SJCRH30 (cell line): ENCODE measurements at regions not wholly inside any gene's neighbourhood (a gene's known extent, or its start where the extent isn't known, plus 50 kb on each side); places are given as distances from the start of the nearest gene placed in this dataset.
"Not testable (repeated sequence)": the region's sequence is repeated elsewhere in the genome, so short reads cannot be mapped to it uniquely, and the experiment has no call there.

Experiments
- DNase-seq, 2 experiments: peaks; one replicate each; pipeline ENCODE4 v3.0.0-alpha.2; 2015 to 2020
- H3K27ac ChIP-seq: fragments of 250-450 bp; sonication (Bioruptor Pico); 2 replicates; pipeline ENCODE4 v1.5.1; 2020; ENCODE audit warnings: mild to moderate bottlenecking, moderate library complexity
- H3K27me3 ChIP-seq: fragments of 250-450 bp; sonication (Bioruptor Pico); 2 replicates; pipeline ENCODE4 v1.5.1; 2020; ENCODE audit warnings: mild to moderate bottlenecking, moderate library complexity
- H3K36me3 ChIP-seq: fragments of 250-450 bp; sonication (Bioruptor Pico); 2 replicates; pipeline ENCODE4 v1.5.1; 2020; ENCODE audit warnings: mild to moderate bottlenecking, moderate library complexity
- H3K4me1 ChIP-seq: fragments of 250-450 bp; sonication (Bioruptor Pico); 2 replicates; pipeline ENCODE4 v1.5.1; 2020; ENCODE audit warnings: mild to moderate bottlenecking, moderate library complexity
- H3K4me3 ChIP-seq: fragments of 250-450 bp; sonication (Bioruptor Pico); 2 replicates; pipeline ENCODE4 v1.5.1; 2020; ENCODE audit warnings: mild to moderate bottlenecking, moderate library complexity
- H3K9me3 ChIP-seq: fragments of 250-450 bp; sonication (Bioruptor Pico); replicated peaks from 2 replicates; pipeline ENCODE4 v1.5.1; 2020; ENCODE audit warnings: mild to moderate bottlenecking, moderate library complexity

DNA sequence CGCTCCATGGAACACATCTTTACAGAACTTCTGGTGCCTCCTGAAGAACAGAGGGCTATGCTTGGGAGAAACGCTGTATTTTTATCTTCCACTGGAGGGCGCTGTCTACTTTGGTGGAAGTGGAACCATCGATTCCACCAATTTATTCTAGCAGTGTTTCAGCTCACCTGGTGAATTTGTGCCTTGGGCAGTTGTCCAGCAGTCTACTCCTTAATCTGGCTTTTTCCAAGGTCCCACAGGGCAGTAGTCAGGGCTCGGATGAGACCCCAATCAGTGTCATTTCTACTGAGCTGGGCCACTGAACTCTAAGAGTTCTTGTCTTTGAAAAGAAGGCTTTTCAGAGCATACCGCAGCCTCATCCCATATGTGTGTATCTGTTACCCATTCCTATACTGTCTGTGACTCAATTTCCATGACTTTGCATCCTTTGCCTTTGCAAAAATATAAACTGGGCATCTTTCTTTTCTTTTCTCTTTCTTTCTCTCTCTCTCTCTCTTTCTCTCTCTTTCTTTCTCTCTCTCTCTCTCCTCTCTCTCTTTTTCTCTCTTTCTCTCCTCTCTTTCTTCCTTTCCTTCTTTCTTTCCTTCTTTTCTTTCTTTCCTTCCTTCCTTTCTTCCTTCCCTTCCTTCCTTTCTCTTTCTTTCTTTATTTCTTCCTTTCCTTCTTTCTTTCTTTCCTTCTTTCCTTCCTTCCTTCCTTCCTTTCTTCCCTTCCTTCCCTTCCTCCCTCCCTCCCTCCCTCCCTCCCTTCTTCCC is 138.4 kb upstream of the ZNF618 start:
- H3K4me1 ChIP-seq = no peaks in the 10 kb centered on the region
- peak; percentile 55 to 83 for DNase-seq
- H3K9me3 ChIP-seq = no peaks in the 10 kb centered on the region
- H3K27me3 ChIP-seq = no peaks in the 10 kb centered on the region
- H3K27ac ChIP-seq = no peak overlapping the region
- H3K36me3 ChIP-seq = no peaks in the 10 kb centered on the region
- no peak overlapping the region for H3K4me3 ChIP-seq

DNA sequence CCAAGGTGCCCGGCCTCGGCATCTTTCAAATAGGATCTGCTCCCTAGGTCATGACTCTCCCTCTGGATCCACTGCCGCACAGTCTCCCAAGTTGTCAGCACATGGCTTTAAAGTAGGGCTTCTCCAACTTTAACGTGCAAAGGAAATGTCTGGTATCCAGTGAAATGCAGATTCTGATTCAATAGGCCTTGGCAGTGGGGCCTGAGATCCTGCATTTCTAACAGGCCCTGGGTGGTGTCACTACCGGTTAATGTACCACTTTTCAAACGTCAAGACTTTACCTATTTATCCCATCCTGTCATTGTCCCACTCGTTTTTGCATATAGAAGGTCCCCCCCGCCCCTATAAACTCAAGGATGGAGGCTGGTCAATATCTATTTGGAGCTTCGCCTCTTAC is 137.6 kb upstream of the ZNF618 start:
- Histone ChIP-seq H3K4me3 (no peak overlapping the region), H3K9me3 (no peaks in the 10 kb centered on the region), H3K27me3 (no peaks in the 10 kb centered on the region), H3K27ac (no peak overlapping the region), H3K4me1 (no peaks in the 10 kb centered on the region), H3K36me3 (no peaks in the 10 kb centered on the region)
- DNase-seq = no peak

DNA sequence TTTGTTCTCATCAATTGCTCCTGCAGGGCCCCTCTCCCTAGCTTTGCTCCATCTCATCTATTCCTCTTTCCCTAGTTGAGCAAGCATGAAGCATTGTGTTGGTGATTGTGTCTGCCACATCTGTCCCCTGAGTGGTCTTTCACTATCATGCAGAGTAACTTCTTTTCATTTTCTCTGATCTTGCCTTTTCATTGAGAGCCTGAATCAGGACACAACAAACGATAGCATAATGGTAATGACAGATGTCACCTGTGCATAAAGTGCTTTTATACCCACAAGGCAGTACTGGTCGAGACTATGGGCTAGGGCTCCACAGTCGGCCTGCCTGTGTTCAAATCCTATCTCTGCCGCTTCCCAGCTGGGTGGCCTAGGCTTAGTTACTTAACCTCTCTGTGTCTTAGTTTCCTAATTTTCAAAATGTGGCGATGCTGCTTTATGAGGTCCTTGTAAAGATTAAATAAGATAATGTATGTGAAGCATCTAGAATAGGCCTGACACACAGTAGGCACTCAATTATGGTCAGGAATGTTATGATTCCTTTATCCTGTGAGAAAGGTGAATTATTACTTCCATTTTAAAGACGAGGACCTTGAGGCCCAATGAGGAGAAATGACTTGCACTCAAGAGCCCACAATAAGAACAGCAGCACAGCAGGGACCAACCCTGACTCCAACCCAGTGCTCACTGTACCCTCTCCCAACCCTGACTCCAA is 137.1 kb upstream of the ZNF618 start:
- no peak for DNase-seq
- Histone ChIP-seq H3K9me3 (no peaks in the 10 kb centered on the region), H3K4me3 (no peak overlapping the region), H3K36me3 (no peaks in the 10 kb centered on the region), H3K27me3 (no peaks in the 10 kb centered on the region), H3K4me1 (no peaks in the 10 kb centered on the region), H3K27ac (no peak overlapping the region)

DNA sequence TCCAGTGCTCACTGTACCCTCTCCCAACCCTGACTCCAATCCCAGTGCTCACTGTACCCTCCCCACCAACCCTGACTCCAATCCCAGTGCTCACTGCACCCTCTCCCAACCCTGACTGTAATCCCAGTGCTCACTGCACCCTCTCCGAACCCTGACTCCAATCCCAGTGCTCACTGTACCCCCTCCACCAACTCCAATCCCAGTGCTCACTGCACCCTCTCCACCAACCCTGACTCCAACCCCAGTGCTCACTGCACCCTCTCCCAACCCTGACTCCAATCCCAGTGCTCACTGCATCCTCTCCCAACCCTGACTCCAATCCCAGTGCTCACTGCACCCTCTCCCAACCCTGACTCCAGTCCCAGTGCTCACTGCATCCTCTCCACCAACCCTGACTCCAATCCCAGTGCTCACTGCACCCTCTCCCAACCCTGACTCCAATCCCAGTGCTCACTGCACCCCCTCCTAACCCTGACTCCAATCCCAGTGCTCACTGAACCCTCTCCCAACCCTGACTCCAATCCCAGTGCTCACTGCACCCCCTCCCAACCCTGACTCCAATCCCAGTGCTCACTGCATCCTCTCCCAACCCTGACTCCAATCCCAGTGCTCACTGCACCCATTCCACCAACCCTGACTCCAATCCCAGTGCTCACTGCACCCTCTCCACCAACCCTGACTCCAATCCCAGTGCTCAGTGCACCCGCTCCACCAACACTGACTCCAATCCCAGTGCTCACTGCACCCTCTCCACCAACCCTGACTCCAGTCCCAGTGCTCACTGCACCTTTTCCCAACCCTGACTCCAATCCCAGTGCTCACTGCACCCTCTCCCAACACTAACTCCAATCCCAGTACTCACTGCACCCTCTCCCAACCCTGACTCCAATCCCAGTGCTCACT is 136.3 kb upstream of the ZNF618 start:
- not testable (repeated sequence) for DNase-seq, H3K27me3 ChIP-seq, H3K27ac ChIP-seq, H3K4me1 ChIP-seq, H3K4me3 ChIP-seq, H3K9me3 ChIP-seq, H3K36me3 ChIP-seq

DNA sequence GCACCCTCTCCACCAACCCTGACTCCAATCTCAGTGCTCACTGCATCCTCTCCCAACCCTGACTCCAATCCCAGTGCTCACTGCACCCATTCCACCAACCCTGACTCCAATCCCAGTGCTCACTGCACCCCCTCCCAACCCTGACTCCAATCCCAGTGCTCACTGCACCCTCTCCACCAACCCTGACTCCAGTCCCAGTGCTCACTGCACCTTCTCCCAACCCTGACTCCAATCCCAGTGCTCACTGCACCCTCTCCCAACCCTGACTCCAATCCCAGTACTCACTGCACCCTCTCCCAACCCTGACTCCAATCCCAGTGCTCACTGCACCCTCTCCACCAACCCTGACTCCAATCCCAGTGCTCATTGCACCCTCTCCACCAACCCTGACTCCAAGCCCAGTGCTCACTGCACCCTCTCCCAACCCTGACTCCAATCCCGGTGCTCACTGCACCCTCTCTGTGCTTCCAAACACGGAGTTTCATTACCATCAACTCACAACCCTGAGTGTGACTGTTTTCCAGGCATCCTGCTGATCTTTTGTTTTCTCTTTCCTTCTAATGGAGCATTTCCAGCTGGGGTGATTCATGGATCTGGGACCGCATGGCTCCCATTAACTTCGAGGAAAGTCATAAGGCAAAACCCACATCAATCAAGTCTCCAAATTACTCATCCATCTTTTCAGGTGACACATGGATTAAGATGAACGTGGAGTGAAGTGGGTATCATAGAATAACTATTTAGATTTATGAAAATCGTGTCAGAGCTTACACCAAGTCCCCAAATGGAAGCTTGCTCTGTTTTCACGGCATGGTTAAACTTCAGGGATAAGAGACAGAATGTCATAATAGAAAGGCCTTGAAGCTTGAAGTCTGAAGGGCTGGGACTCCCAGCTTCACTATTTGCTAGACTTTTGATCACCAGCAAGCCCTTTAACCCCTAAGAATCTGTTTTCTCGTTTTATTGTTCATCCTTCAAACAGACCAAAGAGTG is 135.3 kb upstream of the ZNF618 start:
- H3K27ac ChIP-seq, H3K36me3 ChIP-seq, H3K4me1 ChIP-seq, H3K9me3 ChIP-seq, H3K4me3 ChIP-seq, H3K27me3 ChIP-seq, DNase-seq: not testable (repeated sequence)

DNA sequence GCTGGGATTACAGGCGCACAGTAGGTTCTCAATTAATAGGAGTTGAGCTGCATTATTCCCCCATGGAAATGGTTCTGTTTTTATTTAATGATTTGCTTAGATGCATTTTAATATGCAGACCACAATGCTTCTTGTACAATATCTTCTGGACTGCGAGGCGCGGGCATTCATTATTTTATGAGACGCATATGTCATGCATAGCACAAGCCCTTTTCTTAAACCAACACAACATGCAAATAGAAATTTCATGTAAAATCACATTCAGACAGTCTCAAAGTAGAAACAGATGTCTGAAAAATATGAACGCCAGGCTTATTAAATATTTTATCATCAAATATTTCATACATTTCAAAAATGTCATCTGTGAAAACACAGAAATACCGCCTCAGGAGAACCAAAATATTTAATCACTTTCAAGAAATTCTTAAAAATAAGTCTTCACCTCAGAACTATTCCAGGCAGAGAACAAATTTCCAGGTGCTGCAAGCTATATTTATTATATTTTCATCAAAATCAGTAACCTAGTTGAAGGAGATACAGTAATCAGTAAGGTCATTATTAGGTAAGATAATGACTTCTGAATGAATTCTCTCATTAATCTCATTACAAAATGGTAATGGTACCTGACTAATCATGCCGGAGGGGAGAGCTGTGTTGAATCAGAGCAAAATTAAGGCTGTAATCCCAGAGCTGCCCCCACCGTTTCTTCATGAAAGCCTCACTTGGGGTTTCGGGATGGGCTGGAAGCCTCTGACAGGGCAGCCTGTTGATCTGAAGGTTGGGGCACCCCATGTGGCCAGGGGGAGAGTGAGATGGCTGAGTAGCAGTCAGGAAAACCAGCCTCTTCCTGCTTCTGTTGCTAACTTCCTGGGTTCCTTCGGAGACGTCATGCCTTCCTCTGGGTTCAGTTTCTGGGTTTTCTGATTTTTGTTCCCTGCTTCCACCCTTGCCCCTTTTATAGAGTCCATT is 133.9 kb upstream of the ZNF618 start:
- DNase-seq = no peak
- Histone ChIP-seq H3K9me3 (no peaks in the 10 kb centered on the region; the same call in 1 of the 2 replicates), H3K4me3 (no peak overlapping the region), H3K27ac (no peak overlapping the region), H3K36me3 (no peaks in the 10 kb centered on the region), H3K27me3 (no peaks in the 10 kb centered on the region), H3K4me1 (no peaks in the 10 kb centered on the region)

DNA sequence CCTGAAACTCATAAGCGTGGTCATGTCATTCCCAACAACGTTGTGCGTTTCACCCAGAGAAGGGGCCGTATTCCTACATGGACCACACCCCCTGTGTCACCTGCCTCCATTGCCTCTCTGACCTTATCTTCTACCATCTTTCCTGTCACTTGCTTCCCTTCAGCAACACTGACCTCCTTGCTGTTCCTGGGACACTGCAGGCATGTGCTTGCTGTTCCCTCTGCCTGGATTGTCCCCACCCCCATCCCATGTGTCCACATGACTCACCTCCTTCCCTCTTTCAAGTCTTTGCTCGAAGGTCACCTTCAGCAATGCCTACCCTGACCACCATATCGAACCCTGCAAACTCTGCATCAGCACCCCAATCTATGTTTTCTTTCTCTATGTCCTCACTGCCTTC is 133.2 kb upstream of the ZNF618 start:
- H3K27me3 ChIP-seq = no peaks in the 10 kb centered on the region
- no peak overlapping the region for H3K27ac ChIP-seq
- H3K4me3 ChIP-seq = no peak overlapping the region
- no peaks in the 10 kb centered on the region for H3K4me1 ChIP-seq
- H3K9me3 ChIP-seq = peaks cover 6% of the 10 kb centered on the region; the same call in 1 of the 2 replicates
- H3K36me3 ChIP-seq = no peaks in the 10 kb centered on the region
- DNase-seq = no peak

DNA sequence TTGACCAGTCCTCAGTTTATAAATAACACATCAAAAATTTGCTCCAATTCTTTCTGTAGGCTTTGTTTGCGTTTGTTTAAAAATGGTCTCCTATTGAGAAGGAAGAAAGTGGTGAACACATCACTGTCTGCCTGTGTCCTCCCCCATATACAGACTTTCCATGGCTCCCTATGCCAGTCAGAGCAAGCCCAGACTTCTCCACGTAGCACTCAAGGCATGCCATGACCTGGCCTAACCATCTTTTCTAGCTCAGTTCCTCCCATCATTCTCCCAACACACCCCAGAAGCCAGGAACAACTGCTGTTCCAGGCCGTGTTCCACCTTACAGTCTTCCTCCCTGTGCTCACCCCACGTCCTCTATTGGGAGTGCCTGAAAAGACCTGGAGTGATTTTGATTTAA is 129.6 kb upstream of the ZNF618 start:
- Histone ChIP-seq H3K9me3 (peaks cover 6% of the 10 kb centered on the region; the same call in 1 of the 2 replicates), H3K27ac (no peak overlapping the region), H3K4me3 (no peak overlapping the region), H3K36me3 (no peaks in the 10 kb centered on the region), H3K4me1 (no peaks in the 10 kb centered on the region), H3K27me3 (no peaks in the 10 kb centered on the region)
- no peak for DNase-seq

DNA sequence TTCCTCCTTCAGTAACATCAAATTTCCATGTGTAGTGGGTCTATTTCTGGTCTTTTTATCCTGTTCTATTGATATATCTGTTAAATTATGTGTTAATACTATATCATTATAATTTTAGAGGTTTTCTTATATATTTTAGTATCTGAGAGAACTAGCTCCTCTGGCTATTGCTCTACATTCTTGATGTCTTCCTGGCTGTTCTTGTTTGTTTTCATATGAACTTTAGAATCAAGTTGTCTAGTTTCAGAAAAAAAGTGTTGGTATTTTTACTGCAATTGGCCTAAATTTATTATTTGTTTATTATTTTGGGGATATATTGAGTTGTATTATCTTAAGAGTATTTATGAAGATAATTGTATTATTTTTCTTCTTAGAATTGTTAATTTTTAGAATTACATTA is 128.0 kb upstream of the ZNF618 start:
- no peaks in the 10 kb centered on the region for H3K36me3 ChIP-seq
- H3K27me3 ChIP-seq = no peaks in the 10 kb centered on the region
- H3K27ac ChIP-seq = no peak overlapping the region
- no peaks in the 10 kb centered on the region for H3K4me1 ChIP-seq
- peaks cover 6% of the 10 kb centered on the region; the same call in 1 of the 2 replicates for H3K9me3 ChIP-seq
- H3K4me3 ChIP-seq = no peak overlapping the region
- DNase-seq = no peak

DNA sequence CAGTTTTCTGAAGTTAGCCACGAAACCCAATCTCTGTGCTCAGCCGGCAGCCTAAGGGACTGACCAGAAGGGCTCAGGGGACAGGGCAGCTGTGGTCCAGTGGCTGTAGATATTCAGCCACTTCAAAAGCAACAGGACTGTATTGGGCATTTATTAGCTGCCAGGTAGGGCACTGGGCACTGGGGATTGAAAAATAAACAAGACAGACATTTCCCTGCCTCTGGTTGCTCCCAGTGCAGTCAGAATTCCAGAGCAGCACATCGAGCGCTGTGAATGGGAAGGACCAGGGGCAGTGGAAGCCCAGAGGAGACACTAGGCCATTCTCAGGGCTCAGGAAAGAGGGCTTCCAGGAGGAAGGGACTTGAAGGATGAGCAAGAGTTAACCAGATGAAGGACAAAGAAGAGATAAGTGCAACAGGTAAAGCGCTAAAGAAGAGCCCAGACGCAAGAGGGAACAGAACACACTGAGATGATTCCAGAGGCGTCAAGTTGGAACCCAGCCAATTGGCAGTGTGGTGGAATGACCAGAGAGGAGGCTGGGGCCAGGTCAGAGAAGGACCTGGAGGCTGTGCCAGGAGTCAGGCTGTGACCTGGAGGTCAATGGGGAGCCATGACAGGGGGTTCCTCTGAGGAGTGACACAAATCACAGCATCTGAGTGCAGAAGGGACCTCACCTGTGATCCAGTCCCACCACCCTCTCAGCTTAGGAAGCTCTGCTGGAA is 122.5 kb upstream of the ZNF618 start:
- Histone ChIP-seq H3K36me3 (no peaks in the 10 kb centered on the region), H3K27me3 (no peaks in the 10 kb centered on the region), H3K4me1 (no peaks in the 10 kb centered on the region), H3K9me3 (no peaks in the 10 kb centered on the region; the same call in 1 of the 2 replicates), H3K27ac (no peak overlapping the region), H3K4me3 (no peak overlapping the region)
- DNase-seq = no peak

DNA sequence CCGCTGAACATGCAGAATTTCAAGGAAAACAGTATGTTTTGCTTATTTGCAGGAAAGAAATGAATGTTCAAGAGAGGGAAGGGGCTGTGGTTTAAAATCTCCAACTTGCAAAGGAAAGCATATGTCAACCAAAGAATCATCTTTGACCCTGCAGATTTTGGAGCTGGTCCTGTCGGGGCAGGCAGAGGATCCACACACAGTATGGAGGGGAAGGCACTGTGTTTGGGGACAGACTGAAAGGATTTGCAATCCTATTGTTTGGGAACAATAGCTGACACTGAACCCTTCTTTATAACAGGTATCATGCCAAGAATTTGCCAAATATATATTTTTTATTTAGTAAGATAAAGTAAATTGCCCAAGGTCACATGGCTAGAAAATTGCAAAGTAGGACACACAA is 121.4 kb upstream of the ZNF618 start:
- no peak for DNase-seq
- H3K27ac ChIP-seq = no peak overlapping the region
- H3K27me3 ChIP-seq = no peaks in the 10 kb centered on the region
- H3K4me1 ChIP-seq = no peaks in the 10 kb centered on the region
- no peaks in the 10 kb centered on the region for H3K9me3 ChIP-seq
- no peak overlapping the region for H3K4me3 ChIP-seq
- no peaks in the 10 kb centered on the region for H3K36me3 ChIP-seq

DNA sequence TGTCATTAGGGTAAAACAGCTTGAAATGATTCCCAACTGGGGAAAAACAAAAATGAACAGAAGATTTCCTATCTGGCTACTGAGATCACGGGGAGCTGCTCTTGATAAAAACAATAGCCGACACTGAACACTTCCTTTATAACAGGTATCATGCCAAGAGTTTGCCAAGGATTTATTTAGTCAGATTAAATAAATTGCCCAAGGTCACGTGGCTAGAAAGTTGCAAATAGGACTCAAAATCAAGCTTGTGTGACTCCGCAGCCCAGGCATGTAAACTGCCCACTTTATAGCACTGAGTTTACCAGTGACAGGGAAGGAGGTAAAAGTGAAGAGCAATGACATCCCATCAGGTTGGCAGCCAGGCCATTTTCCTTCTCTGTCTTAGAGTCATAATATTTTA is 120.7 kb upstream of the ZNF618 start:
- H3K4me3 ChIP-seq = no peak overlapping the region
- H3K9me3 ChIP-seq = no peaks in the 10 kb centered on the region
- no peaks in the 10 kb centered on the region for H3K27me3 ChIP-seq
- H3K36me3 ChIP-seq = no peaks in the 10 kb centered on the region
- H3K4me1 ChIP-seq = no peaks in the 10 kb centered on the region
- no peak for DNase-seq
- no peak overlapping the region for H3K27ac ChIP-seq
